Ishikawa (cell line): ENCODE measurements at regions not wholly inside any gene's neighbourhood (a gene's known extent, or its start where the extent isn't known, plus 50 kb on each side); places are given as distances from the start of the nearest gene placed in this dataset.

ENCODE experiments used
- CEBPB ChIP-seq: IDR thresholded peaks from 2 replicates; pipeline ENCODE4 v1.6.1; 2012
- CREB1 ChIP-seq: IDR thresholded peaks from 2 replicates; pipeline ENCODE4 v1.6.1; 2012; ENCODE audit warnings: low read depth
- EGR1 ChIP-seq: IDR thresholded peaks from 2 replicates; pipeline ENCODE4 v1.6.1; 2012
- EP300 ChIP-seq: IDR thresholded peaks from 2 replicates; pipeline ENCODE4 v1.6.1; 2012; ENCODE audit warnings: borderline replicate concordance
- FOXM1 ChIP-seq: IDR thresholded peaks from 2 replicates; pipeline ENCODE4 v1.6.1; 2012; ENCODE audit warnings: low read depth, borderline replicate concordance
- NFIC ChIP-seq: IDR thresholded peaks from 2 replicates; pipeline ENCODE4 v1.6.1; 2012
- RAD21 ChIP-seq: IDR thresholded peaks from 2 replicates; pipeline ENCODE4 v1.6.1; 2012; ENCODE audit warnings: low read depth
- TAF1 ChIP-seq: IDR thresholded peaks from 2 replicates; pipeline ENCODE4 v1.6.1; 2012; ENCODE audit warnings: low read depth, mild to moderate bottlenecking
- TCF12 ChIP-seq: IDR thresholded peaks from 2 replicates; pipeline ENCODE4 v1.6.1; 2012; ENCODE audit warnings: low read depth
- TEAD4 ChIP-seq: IDR thresholded peaks from 2 replicates; pipeline ENCODE4 v1.6.1; 2012
- YY1 ChIP-seq: IDR thresholded peaks from 2 replicates; pipeline ENCODE4 v1.6.1; 2012; ENCODE audit warnings: low read depth
- ZBTB7A ChIP-seq: IDR thresholded peaks from 2 replicates; pipeline ENCODE4 v1.6.1; 2012; ENCODE audit warnings: low read depth
- TF ChIP-seq, protein P1 (sequence below): IDR thresholded peaks from 2 replicates; pipeline ENCODE4 v1.6.1; 2012
- TF ChIP-seq, protein P2 (sequence below): IDR thresholded peaks from 2 replicates; pipeline ENCODE4 v1.6.1; 2012; ENCODE audit warnings: low read depth, mild to moderate bottlenecking
- TF ChIP-seq, protein P3 (sequence below): IDR thresholded peaks from 2 replicates; pipeline ENCODE4 v1.6.1; 2012

DNA sequence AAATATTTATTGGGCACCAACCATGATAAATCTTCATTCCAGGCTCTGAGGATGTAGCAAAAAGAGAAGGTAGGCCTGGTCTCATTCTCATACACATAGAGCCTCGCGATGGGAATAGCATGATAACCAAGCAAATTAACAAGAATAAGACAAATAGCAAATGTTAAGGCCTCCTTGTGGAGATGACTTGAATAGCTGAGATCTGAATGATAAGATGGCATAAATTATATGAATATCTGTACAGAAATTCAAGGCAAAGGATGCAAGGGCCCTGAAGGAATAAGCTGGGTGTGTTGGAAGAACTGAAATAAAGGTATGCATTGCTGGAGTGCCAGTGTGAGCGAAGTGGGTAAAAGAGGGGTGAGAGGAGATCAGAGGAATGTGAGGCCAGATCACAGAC, 114.8 kb downstream of the ALX1 start:
- TF ChIP-seq, protein P1, sequence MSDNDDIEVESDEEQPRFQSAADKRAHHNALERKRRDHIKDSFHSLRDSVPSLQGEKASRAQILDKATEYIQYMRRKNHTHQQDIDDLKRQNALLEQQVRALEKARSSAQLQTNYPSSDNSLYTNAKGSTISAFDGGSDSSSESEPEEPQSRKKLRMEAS, result no peak
- no peak for TF ChIP-seq ZBTB7A
- TF ChIP-seq, protein P2, sequence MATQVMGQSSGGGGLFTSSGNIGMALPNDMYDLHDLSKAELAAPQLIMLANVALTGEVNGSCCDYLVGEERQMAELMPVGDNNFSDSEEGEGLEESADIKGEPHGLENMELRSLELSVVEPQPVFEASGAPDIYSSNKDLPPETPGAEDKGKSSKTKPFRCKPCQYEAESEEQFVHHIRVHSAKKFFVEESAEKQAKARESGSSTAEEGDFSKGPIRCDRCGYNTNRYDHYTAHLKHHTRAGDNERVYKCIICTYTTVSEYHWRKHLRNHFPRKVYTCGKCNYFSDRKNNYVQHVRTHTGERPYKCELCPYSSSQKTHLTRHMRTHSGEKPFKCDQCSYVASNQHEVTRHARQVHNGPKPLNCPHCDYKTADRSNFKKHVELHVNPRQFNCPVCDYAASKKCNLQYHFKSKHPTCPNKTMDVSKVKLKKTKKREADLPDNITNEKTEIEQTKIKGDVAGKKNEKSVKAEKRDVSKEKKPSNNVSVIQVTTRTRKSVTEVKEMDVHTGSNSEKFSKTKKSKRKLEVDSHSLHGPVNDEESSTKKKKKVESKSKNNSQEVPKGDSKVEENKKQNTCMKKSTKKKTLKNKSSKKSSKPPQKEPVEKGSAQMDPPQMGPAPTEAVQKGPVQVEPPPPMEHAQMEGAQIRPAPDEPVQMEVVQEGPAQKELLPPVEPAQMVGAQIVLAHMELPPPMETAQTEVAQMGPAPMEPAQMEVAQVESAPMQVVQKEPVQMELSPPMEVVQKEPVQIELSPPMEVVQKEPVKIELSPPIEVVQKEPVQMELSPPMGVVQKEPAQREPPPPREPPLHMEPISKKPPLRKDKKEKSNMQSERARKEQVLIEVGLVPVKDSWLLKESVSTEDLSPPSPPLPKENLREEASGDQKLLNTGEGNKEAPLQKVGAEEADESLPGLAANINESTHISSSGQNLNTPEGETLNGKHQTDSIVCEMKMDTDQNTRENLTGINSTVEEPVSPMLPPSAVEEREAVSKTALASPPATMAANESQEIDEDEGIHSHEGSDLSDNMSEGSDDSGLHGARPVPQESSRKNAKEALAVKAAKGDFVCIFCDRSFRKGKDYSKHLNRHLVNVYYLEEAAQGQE, result no peak
- TF ChIP-seq NFIC, result no peak
- no peak for TF ChIP-seq TCF12
- TF ChIP-seq, protein P3, sequence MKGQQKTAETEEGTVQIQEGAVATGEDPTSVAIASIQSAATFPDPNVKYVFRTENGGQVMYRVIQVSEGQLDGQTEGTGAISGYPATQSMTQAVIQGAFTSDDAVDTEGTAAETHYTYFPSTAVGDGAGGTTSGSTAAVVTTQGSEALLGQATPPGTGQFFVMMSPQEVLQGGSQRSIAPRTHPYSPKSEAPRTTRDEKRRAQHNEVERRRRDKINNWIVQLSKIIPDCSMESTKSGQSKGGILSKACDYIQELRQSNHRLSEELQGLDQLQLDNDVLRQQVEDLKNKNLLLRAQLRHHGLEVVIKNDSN, result no peak
- no peak for TF ChIP-seq CEBPB
- no peak for TF ChIP-seq YY1
- no peak for TF ChIP-seq FOXM1
- TF ChIP-seq EP300, result no peak
- TF ChIP-seq RAD21, result no peak

DNA sequence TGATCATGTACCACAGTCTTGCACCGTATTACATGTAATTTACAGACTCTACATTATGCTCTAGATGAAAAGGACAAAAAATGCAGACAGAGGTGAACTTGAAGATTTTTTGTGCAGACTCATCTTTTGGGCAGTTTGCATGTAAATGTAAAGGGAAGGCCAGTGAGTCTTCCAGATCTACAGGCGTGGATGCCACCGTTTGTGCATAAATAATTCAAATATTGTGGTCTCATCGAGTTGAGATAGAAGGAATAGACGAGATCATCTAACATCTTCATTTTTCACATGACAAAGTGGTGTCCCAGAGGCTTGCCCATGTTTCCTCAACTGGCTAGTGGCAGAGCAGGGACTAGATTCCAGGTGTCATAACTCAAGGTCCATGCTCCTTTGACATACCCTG, 125.2 kb downstream of the ALX1 start:
- TF ChIP-seq TEAD4, result no peak
- TF ChIP-seq, protein P3, result no peak
- TF ChIP-seq, protein P2, result no peak
- TF ChIP-seq CEBPB, result no peak
- no peak for TF ChIP-seq CREB1
- TF ChIP-seq ZBTB7A, result no peak
- no peak for TF ChIP-seq FOXM1
- no peak for TF ChIP-seq NFIC
- no peak for TF ChIP-seq EGR1
- no peak for TF ChIP-seq YY1

DNA sequence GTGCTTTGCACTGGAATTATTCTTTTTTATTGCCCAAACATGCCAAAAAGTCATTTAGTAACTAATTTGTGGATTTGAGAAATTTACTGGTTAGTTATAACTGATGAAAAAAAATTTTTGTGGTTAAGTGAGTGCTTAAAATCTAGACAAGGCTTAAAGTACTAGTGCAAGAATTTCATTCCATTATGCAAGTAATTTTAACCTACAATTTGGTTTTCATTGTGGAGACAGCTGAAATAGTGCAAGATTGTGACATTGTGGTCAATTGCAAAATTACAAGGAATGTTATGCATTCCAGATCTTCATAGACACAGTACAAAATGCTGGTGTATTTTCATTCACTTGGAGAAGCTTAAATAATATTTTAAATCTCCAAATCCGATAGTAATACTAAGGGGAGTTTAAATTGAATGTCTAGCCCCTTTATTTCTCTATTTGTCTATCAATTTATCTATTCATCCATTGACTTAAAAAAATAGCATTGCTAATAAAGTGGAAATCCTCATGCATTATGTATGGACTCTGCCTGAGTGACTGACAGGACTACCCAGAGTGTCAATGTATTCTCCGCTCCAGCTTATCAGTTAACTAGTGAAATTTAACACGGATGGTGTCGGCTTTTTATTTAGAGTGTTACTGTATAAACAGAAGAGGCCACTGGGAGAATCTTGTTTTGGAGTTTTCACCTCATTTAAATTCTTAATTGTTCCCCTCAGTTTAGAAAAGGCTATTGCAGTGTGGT, 125.9 kb downstream of the ALX1 start:
- no peak for TF ChIP-seq TEAD4
- TF ChIP-seq, protein P3, result no peak
- TF ChIP-seq EGR1, result no peak
- no peak for TF ChIP-seq CREB1
- no peak for TF ChIP-seq ZBTB7A
- no peak for TF ChIP-seq TCF12
- no peak for TF ChIP-seq EP300

DNA sequence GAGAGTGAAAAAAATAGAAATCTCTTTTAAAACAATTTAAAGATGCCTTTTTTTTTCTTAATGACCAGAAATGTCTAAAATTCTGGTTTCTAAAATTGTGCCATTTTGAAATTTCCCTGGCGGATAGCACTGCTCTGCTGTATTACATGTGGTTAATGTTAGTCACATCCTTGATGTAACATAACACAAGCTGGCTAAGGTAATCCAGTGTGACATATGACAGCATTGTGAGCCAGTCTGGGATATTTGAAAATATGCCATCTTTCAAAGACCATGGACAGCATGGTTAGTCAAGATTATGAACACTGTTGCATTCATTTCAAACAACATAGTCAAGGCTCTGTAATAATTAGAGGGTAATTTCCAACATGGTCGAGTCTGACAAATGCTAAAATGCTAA, 133.2 kb downstream of the ALX1 start:
- TF ChIP-seq TEAD4 (no peak), RAD21 (no peak), FOXM1 (no peak), NFIC (no peak), TCF12 (no peak), CREB1 (no peak), CEBPB (no peak), EGR1 (no peak), ZBTB7A (no peak), YY1 (no peak), EP300 (no peak), TAF1 (no peak)
- TF ChIP-seq, protein P1, result no peak
- TF ChIP-seq, protein P3, result no peak
- TF ChIP-seq, protein P2, result no peak
